Lower leg skin (tissue), 4 donors: ENCODE measurements at regions not wholly inside any gene's neighbourhood (a gene's known extent, or its start where the extent isn't known, plus 50 kb on each side); places are given as distances from the start of the nearest gene placed in this dataset.
"Not testable (repeated sequence)": the region's sequence is repeated elsewhere in the genome, so short reads cannot be mapped to it uniquely, and the experiment has no call there.

Experiments used
- DNase-seq, 2 donors: peaks; one replicate each; pipeline ENCODE4 v3.0.0-alpha.2; 2019; ENCODE audit warnings: low spot score in 2 of 2
- H3K4me3 ChIP-seq: fragments of 200-600 bp; sonication (generic); 2 replicates; pipeline ENCODE4 v1.5.1; 2017; ENCODE audit warnings: mild to moderate bottlenecking, low read depth; ENCODE audit not compliant: poor library complexity, severe bottlenecking
- CTCF ChIP-seq, 3 donors: fragments of 450-650 bp; IDR thresholded peaks; one replicate each; pipeline ENCODE4 v1.5.1; 2016; ENCODE audit warnings: antibody characterized with exemption in 3 of 3, mild to moderate bottlenecking in 3 of 3, moderate library complexity in 2 of 3
- POLR2A ChIP-seq, 2 donors: fragments of 450-650 bp; IDR thresholded peaks; one replicate each; pipeline ENCODE4 v1.6.1; 2016 to 2017; ENCODE audit warnings: antibody characterized with exemption in 2 of 2, mild to moderate bottlenecking in 1 of 2, moderate library complexity in 1 of 2
- WGBS, 2 donors: methylation state at CpG; one replicate each; pipeline ENCODE4 v1.1.5; 2018; 5-methylcytosine and 5-hydroxymethylcytosine counted together
- intact Hi-C: fragments of 100-400 bp; cut with DNase I; formaldehyde crosslinking; loops from one replicate; pipeline ENCODE4 v1.15.0; 2023; ENCODE audit warnings: low total_unique reads

- DNase-seq, result no peak
- 71 to 88% methylated on average over 7 of the region's 7 CpGs for WGBS, 2 donors
- H3K4me3 ChIP-seq, result no peak overlapping the region
- no peak for TF ChIP-seq POLR2A (IDR thresholded peaks at IDR 0.05)
- TF ChIP-seq CTCF (IDR thresholded peaks at IDR 0.05), result no peak
- intact Hi-C loops, result no loop called here
Observed at GRCh38 chr4:45283352-45283751, 557.0 kb upstream of the GNPDA2 start.

- intact Hi-C loops, result no loop called here
- H3K4me3 ChIP-seq, result no peak overlapping the region
- 97 to 100% methylated on average over 1 of the region's 1 CpG for WGBS, 2 donors
- no peak for TF ChIP-seq CTCF (IDR thresholded peaks at IDR 0.05)
- no peak for DNase-seq
Observed at GRCh38 chr4:45280121-45280520, 553.8 kb upstream of the GNPDA2 start.

- intact Hi-C loops, result no loop called here
- no peak for DNase-seq
- WGBS, 2 donors, result 85 to 92% methylated on average over 21 of the region's 21 CpGs
- no peak overlapping the region for H3K4me3 ChIP-seq
- TF ChIP-seq CTCF (IDR thresholded peaks at IDR 0.05), result no peak
- no peak for TF ChIP-seq POLR2A (IDR thresholded peaks at IDR 0.05)
Observed at GRCh38 chr4:45275862-45276261, 549.5 kb upstream of the GNPDA2 start.

GRCh38 chr4:45248106-45248505, 521.8 kb upstream of the GNPDA2 start:
- H3K4me3 ChIP-seq, DNase-seq, intact Hi-C loops: not testable (repeated sequence)
- WGBS, 2 donors, result 63 to 67% methylated on average over 3 of the region's 3 CpGs

- TF ChIP-seq POLR2A (IDR thresholded peaks at IDR 0.05), result no peak
- TF ChIP-seq CTCF (IDR thresholded peaks at IDR 0.05), result no peak
- intact Hi-C loops, result no loop called here
- H3K4me3 ChIP-seq, result no peak overlapping the region
- DNase-seq, result no peak
Observed at GRCh38 chr4:45241976-45242375, 515.6 kb upstream of the GNPDA2 start.

GRCh38 chr4:45229206-45229605, 502.9 kb upstream of the GNPDA2 start:
- H3K4me3 ChIP-seq, result no peak overlapping the region
- TF ChIP-seq CTCF (IDR thresholded peaks at IDR 0.05), result no peak
- no peak for TF ChIP-seq POLR2A (IDR thresholded peaks at IDR 0.05)
- WGBS, 2 donors, result 71 to 88% methylated on average over 1 of the region's 1 CpG
- intact Hi-C loops, result no loop called here
- DNase-seq, result no peak
